Stimulated activated CD4-positive, alpha-beta T cell treated with anti-CD3 and anti-CD28 coated beads, Interleukin-12 subunit alpha, Interleukin-12 subunit beta, amount 100 ng/mL, for 4 hours (primary cell): ENCODE measurements at regions not wholly inside any gene's neighbourhood (a gene's known extent, or its start where the extent isn't known, plus 50 kb on each side); places are given as distances from the start of the nearest gene placed in this dataset.

Experiments used
- DNase-seq: peaks from one replicate; pipeline ENCODE4 v3.0.0-alpha.2; 2020

DNA sequence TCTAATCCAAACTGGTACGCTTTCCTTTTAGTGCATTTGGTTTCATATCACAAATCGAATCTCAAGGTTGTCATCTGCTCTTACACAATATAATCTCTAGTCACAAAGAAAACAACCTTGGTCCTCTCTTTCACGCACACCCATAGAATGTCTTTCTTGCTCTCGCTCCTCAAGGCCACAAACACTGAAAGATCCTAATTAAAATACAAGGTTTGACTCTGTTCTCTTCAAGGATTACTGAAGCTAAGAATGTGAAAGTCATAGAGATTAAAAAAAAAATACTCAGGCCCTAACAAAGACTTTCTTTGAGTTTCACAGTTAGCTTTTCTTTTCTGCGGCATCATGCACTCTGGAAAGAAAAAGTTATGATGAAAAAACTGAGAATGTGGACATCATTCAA, 891.5 kb downstream of the EFNB2 start:
- no peak for DNase-seq

DNA sequence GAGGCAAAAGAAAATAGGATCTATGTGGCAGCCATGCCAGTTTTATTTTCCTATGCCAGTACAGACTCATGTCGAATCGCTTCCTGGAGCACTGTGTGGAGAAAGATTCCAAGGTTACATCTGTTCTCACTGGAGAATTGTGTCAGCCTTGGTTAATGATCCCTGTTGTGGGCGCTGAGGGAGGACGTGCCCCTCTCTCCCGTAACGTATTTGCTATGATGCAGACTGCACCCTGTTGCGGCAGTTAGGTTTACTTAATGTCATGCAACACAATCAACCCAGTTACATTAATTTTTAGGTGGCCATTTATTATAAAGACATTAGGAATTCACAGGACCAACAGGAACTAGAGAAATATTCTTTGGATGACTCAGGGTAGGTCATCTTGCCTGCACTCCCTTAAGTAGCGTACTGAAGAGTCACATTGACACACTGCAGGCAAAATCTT, 892.9 kb downstream of the EFNB2 start:
- DNase-seq = no peak

DNA sequence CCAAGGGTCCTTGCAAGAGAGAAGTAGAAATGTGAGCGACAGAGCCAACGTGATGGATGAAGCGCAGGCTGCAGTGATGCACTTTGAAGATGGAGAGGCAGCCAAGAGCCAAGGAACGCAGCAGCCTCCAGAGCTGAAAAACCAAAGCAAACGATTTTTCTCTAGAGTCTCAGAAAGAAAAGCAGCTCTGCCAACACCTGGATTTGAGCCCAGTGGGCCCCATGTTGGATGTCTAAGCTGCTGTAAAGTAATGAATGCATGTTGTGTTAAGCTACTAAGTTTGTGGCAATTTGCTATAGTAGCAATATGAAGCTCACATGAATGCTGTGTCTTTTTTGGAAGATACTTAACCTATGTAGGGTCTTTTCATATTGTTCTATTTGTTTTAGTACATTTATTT, 894.3 kb downstream of the EFNB2 start:
- DNase-seq = no peak

DNA sequence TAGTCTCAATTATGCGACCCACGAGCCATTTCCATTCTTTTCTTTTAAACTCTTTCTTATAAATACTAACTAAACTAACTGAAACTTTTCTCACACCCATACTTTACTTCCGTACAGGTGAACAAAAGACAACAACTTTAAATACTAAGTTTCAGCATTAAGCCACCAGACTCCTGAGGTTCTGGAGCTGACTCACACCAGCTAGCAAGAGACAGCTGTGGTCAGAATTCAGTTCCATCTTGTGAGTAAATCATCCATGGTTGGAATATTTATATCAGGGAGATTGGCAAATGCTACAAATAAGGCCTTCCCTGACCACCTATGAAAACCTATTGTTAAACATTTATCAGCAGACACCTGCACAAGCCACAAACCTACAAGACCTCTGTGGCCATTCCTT, 897.0 kb downstream of the EFNB2 start:
- DNase-seq = no peak

DNA sequence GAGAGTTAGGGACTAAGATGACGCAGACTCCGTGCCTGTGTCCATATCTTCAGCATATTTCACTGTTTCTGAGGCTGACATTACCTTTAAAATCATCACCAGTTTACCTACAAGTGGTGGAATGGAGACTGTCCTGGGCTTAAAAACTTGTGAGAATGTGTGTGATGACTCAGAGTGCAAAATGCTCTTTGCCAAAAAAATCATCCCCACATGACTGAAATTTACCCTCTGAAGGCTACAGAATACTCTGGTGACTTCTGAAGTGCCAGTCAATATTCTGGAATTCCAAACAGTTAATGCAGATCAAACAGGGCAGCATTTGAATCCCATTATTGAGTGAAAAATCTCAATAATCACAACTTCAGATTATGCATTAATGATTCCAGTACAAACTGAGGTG, 901.4 kb downstream of the EFNB2 start:
- no peak for DNase-seq

DNA sequence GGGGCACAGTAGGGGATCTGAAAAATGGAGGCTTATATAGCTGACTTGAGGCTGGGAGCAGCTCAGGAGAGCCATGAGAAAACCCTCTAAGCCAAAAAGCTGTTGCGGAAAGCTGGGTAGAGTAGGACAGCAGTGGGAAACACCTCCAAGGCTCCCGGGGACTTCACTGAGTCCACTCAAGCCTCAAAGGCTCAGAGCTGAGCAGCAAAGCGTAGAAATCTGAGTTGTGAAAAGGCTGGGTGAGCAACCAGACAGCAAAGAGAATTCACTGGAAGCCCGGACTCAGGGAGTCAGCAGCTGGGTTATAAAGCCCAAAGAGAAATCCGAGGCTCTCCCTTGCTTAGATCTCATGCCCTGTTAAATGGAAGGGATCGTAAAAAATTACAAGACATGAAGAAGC, 905.0 kb downstream of the EFNB2 start:
- no peak for DNase-seq

DNA sequence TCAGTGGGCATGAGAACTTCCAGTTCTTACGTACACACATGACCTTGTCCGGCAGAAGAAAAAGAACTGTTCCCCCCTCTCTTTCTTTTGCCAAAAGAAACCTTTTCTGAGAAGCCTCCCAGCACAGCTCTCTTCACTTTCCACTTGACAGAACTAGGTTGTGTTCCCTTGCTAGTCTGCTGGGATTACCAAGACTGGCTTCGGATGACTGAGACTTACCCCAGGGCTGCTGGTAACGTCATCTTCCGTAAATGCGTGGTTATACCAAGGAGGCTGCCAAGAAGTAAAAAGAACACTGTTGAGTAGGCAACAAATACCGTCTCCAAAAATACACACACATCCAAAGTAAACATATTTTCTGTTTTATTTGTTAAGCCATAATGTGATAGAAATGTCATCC, 908.2 kb downstream of the EFNB2 start:
- no peak for DNase-seq

DNA sequence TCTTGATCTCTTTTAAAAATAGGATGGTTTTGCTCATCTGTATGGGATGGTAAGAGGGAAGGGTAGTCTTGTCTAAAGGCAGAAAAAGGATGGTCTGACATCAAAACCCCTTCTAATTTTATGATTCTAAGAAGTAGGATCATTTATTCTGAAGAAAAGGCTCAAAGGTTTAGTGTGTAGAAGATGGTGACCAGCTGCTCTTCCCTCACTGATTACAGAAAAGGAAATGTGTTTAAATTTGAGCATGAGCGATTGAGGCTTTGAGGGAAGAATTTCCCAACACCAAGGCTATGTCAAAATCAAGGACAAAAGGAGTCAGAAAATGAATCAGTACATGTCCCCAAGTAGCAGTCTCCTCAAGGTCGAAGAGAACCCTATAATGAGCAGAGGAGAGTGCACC, 909.8 kb downstream of the EFNB2 start:
- DNase-seq = no peak

DNA sequence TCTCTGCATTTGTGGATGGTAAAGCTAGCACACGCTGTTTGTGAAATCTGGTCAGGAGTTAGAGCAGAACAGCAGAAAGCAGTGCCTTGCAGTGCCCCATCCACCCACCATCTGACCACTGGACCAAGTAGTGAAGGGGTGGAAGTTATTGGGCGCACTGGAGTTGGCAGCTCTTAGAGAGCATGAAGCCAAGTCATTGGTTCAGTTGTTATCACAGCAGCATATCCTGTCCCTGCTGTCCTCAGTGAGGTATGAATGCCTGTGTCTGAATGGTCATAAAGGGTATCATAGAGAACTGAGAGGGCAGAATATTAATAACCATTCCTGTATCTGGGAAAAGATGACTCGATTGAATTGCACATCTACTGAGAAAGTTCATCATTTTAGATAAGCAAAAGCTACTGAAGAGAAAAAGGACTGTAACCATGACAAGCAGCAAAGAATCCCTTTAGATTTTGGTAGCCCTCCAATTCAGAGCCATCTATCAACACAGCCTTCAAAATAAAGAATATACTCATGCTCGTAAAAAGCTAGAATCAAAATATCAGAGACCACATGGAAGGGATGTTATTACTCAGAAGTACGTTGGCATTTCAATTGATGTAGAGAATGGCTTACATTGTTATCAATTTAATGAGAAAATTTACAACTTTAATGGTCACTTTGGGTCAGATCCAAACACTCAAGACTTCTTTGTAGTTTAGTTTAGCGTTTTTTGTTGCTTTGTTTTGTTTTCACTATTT, 919.0 kb downstream of the EFNB2 start:
- DNase-seq = no peak

DNA sequence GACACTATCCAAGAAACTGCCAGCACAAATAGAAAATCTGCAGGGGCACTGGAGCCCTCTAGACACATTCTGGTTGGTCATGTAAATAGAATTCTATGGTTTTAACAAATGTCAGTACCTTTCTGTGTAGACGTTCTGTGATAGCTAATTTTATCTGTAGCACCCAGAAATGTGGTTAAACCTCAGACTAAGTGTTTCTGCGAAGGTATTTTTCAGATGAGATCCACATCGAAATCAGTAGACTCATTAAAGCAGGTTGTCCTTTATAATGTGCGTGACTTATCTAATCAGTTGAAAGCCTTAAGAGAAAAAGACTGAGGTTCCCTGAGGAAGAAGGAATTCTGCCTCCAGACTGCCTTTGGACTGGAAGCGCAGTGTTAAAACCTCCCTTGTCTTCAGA, 922.9 kb downstream of the EFNB2 start:
- no peak for DNase-seq

DNA sequence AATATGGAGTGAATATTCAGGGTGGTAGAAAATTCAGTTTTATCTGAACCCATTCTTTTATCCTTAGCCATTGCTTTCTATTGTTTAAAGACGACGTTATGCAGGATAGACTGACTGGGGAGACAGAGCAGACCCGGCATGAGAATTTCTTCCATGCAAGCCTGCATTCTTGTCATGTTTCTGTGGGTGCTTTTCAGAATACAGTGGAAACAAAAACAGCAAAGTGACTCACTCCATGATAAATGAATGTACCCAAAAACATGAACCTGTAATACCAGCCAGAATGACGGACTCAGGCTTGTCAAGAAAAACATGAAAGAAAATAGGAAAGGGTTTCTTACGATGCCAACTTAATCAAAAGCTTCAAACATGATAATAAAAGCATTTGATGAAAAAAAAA, 924.0 kb downstream of the EFNB2 start:
- no peak for DNase-seq

DNA sequence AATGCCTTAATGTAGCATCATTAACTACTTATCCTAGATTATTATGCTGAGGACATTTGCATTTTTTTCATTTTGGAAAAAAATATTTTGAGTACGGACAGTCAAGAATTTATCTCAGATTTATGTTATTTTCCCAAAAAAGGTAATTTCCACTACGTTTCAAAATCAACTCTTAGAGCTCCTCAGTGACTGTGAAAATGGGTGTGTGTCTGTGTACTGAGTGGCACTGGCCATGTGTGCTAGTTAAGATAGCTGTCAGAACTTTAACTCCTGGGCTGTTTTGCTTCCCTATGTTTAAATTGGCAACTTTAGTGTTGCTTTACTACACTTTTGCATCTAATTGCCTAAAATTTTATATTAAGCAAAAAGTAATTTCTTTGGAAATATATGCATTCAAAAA, 927.4 kb downstream of the EFNB2 start:
- DNase-seq = no peak

DNA sequence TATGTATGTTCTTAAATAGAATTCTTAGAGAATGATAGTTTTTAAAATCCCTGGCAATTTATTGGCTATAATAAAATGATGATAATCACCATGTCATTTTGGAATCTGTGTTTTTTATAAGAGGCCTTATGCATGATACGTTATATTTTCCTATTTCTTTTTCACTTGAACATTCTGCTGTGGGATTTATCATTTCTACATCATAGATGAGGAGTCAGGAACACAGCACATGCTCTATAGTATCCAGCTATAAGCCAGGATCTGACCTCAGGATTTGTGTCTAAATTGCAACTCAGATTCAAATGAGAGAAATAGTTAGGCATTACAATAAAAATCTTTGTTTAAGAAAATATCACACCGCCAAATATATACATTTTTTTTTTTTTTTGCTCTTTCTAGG, 928.0 kb downstream of the EFNB2 start:
- DNase-seq = no peak

DNA sequence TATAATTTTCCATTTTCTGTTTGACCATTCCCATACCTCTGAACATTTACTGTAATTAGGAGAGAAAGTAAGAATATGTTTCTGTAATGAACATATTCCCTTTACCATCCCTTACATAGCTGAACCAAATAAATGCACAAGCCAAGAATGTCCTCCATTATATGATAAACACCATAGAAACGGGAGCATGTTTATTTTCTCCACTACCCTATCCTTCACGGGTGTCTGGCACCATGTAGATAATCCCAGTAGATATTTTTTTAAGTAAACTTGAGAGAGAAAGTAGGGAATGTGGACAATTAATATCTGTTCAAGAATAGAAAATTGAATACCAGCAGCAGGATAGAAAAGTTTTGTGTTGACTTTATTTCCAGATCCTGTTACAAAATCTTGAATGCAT, 928.4 kb downstream of the EFNB2 start:
- no peak for DNase-seq

DNA sequence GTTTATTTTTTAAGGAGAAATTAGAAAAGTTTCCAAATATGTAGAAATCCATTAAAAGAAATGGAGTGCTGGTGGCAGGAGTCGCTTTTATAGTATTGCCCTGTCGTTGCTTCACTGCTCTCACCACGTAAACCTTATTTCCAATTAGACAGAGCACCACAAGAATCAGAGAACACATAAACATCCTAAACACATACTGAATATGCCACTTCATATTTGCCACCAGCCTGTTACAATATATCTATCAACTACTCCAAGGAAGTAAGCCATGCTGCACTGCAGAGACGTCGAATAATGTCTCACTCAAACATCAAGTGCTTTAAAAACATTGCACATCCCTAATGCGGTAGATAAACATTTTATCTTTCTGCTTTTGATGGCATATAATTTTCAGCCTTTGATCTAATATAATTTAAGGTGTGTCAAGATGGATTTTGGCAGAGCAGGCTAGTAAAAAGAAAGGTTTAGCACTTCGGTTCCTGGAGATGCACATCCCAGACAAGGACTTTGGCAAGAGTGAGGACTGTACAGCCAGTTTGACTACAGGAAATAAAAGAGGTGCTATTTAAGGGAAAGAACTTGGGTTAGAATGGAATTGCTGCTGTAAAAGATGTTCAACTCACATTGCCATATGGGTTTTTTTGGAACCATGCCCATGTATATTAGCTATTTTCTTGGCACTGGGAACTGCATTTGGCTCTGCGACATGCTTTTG, 932.3 kb downstream of the EFNB2 start:
- no peak for DNase-seq

DNA sequence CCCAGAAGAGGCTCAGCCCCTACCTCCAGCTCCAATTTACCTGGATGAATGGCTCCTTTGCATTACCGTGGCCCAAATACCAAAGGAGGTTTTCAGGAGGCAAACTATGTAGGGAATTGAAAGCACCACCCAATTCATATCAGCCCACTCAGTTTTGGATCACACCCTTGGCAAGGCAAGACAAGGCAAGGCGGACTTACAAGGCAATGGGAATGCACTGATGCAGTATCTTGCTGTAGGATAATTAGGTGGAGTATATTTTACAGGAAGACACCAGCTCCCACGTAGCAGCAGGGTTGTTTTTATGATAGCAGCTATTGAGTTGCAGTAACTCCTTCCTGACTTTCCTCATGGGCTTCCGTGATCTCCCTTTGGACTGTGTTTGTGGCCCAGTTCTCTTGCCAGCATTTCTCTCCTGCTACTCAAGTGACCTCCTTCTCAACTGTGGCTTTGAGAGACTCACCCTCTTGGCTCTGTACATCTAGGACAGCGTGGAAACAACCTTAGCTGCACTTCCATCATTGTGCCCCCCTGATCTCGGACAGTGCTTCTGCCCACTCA, 935.9 kb downstream of the EFNB2 start:
- DNase-seq = no peak

DNA sequence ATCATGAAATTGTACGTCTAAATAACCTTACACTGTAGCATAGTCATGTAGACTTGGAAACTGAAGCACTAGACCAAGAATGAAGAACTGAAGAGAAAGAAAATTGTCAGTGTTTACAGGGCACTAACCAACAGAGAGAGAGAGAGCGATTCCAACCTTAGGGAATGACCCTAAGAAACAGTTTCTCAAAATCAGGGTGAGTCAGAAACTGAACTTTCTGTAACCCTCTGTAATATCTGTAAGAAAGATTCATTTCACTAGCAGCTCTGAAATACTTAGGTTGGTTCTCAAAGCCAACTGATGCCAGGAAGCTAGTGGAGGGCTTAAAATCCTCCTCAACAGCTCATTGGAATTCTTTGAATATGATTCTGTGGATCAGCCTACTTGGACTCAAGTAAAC, 936.9 kb downstream of the EFNB2 start:
- DNase-seq = no peak

DNA sequence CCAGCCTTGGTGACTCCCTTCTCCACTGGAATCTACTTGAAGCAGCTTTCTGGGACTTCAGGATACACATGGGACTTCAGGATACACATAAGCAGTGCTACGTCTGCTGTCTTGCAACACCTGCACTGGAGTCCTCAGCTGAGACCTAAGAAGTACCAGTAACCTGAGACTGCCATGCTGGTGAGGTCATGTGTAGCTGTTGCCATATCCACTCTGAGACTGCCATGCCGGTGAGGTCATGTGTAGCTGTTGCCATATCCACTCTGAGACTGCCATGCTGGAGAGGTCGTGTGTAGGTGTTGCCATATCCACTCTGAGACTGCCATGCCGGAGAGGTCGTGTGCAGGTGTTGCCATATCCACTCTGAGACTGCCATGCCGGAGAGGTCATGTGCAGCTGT, 937.9 kb downstream of the EFNB2 start:
- no peak for DNase-seq

DNA sequence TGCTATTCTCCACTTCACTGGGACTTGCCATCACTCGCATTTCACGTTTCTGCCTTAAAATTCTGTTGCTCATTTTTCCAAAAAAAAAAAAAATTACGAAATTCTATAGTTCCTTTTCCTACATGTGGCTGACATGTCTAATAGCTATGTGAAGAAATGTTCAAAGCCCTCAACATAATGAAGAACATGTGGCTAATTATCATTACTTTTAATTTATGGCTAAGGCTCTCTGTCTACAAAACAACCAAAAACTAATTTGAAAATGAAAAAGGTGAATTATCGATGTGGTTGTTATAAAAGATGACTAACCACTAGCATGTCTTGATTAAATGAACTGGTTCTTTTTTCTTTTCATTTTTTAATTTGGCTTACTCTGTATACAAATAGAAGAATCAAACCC, 940.0 kb downstream of the EFNB2 start:
- DNase-seq = no peak

DNA sequence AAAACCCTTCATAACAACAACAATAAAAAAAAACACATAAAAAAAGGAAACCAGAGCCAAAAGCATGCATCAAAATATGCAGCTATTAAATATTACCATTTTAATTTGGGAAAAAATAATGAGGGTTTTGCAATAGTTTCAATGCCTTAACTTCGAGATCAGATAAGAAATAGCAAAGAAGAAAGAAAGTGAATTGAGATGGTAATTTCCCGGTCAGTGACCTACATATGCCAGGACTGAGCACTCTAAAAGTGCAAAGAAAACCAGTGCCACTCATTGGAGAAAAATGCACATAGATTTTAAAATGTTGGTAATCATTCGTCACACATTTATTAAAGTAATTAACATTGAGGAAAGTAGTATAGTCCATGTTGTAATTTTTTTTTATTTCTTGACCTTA, 944.2 kb downstream of the EFNB2 start:
- DNase-seq = no peak

DNA sequence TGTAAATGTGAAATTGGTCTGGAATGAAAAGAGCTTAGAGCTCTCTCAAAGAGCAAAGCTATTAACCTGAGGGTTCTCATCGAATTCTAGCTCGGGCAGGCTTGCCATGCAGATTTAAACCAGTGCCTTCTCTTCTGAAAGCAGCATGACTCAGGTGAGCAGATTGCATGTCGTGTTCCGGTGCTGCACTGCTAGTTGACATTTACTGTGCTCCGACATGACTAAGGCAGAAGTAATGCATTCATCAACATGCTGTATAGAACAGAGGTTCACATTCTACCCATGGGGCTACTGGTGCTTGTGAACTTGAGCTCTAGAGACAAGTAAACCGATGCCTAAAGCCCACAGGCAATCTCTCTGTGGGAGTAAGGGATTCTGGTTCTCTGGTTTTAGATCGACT, 947.7 kb downstream of the EFNB2 start:
- DNase-seq = no peak

DNA sequence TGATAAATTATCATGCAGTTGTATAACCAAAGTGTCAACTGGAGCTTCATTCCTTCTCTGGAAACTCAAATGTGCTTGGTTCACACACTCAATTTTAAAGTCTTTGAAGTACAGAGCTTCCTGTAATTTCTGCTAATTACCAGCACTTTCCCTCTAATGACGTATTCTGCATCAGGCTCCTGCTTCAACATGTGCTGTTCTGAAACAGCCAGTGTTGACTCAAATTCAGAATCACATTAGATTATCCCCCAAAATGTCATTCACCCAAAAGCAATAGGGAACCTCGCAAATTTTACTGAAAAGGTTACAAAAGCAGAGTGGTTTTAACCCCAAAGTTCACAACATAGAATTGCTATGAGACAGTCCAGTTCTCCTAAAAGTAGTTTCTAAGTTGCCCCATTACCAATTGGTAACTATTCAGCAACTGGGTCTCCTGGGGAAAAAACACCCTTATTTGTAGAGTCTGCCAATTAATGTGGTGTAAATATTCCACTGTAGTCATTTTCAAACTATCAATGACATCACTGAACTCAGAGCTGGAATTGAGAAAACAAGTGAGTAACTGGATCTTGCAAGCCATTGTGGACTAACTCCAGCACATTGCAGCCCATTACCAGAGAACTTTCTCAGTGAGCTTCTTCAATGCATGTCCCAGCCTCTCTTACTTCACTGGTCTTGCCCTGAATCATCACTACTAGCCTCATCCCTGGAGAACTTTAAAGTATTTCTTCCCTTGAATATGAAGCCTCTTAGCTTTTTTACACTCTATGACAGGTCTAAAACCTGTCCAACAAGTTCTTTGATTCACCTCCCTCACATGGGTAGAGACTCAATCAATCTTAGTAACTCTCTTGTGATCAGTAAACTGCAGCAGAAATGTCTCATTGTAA, 955.4 kb downstream of the EFNB2 start:
- no peak for DNase-seq

DNA sequence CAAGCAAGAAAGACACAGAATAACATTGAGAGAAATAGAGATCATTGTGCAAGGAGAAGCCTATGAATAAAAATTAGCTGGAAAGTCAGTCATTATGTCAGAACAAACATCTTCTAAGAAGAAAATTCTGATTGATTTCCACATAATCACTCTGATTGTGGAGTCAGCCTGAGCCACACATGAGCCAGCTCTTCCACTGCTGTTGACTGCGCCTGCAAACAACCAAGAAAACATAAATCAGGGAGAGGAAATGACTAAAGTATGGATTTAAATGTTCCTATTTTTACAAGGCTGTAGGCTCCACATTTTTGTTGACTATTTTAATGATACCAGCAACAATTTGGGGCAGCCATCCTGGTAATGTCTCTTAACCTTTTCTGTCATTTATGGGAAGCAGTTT, 962.3 kb downstream of the EFNB2 start:
- DNase-seq = no peak

DNA sequence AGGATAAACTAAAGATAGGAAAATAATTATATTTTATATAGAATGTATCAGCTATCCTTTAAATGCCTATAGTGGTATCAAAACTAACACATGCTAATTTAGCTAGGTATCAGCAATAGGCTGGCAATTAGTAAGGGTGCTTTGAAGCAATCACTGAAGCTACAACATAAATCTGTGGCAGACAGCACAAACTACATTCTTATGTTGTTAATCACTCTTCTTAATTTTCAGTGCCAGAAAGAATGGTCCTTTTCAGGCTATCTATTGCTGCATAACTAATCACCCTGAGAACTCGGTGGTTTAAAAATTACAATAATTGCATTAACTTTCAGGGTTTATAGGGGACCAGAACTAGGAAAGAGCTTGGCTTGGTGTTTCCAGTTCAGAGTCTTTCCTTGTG, 963.1 kb downstream of the EFNB2 start:
- no peak for DNase-seq
